T-helper 17 cell (primary cell): ENCODE measurements at regions not wholly inside any gene's neighbourhood (a gene's known extent, or its start where the extent isn't known, plus 50 kb on each side); places are given as distances from the start of the nearest gene placed in this dataset.

Experiments used
- ATAC-seq: fragments of 150-1000 bp; cut with Tn5 transposase; 2 replicates; pipeline ENCODE4 v1.10.0; 2021; ENCODE audit warnings: mild to moderate bottlenecking, moderate library complexity
- DNase-seq, 3 donors: peaks; one replicate each; pipeline versions ENCODE4 v3.0.0 to v3.0.0-alpha.2; 2020 to 2021
- H3K9me3 ChIP-seq: one replicate; pipeline ENCODE4 v1.7.0; 2013; ENCODE audit warnings: low read length, mild to moderate bottlenecking; ENCODE audit not compliant: control insufficient read depth, poor library complexity, severe bottlenecking
- H3K27ac Mint-ChIP-seq: one replicate; pipeline ENCODE4 v1.8.0; 2022; ENCODE audit warnings: mild to moderate bottlenecking, moderate library complexity, mixed read lengths
- H3K27me3 Mint-ChIP-seq: one replicate; pipeline ENCODE4 v1.8.0; 2022; ENCODE audit warnings: mixed read lengths
- H3K36me3 Mint-ChIP-seq: one replicate; pipeline ENCODE4 v1.8.0; 2022; ENCODE audit warnings: low read depth, mixed read lengths
- H3K4me1 Mint-ChIP-seq: one replicate; pipeline ENCODE4 v1.8.0; 2022; ENCODE audit warnings: mild to moderate bottlenecking, mixed read lengths
- H3K4me3 Mint-ChIP-seq: one replicate; pipeline ENCODE4 v1.8.0; 2022; ENCODE audit warnings: mild to moderate bottlenecking, moderate library complexity, mixed read lengths

DNA sequence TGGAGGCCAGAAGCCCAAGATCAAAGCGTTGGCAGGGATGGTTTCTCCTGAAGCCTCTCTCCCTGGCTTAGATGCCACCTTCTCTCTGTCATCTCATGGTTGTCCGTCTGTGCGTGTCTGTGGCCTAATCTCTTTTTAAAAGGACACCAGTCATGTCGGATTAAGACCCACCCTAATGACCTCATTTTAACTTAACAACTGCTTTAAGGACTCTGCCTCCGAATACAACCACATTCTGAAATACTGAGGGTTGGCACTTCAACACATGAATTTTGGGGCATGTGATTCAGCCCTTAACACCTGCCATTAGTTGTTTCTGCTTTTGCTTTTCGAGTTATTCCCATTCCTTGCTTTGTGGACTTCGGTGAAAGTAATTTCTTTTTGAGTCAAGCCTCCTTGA, 97.8 kb upstream of the SMIM21 start:
- no peak overlapping the region for H3K4me3 Mint-ChIP-seq
- H3K9me3 ChIP-seq = no peaks in the 10 kb centered on the region
- H3K27ac Mint-ChIP-seq = no peak overlapping the region
- no peaks in the 10 kb centered on the region for H3K36me3 Mint-ChIP-seq
- peaks cover 3% of the 10 kb centered on the region for H3K4me1 Mint-ChIP-seq
- peaks cover 41% of the 10 kb centered on the region for H3K27me3 Mint-ChIP-seq
- ATAC-seq = no peak
- DNase-seq = no peak

DNA sequence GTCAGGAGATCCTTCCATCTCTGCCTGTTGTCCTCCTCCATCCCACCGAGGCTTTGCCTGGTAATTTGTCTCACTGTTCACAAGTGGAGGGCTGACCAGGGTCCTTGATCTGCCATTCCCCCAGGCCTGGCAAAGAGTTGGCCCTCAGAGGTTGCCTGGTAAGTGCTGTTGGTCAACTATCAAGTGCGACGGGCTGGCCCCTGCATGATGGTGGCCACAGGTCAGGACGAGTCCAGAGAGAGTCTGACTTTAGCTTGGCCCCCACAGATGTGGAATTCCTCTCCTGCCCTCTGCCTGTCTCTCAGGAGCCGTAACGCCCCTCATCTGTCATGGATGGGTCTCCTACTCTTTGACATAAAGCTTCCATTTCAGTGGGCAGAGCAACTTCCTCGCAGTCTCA, 97.3 kb upstream of the SMIM21 start:
- Mint-ChIP-seq H3K27ac (no peak overlapping the region), H3K36me3 (no peaks in the 10 kb centered on the region), H3K27me3 (peaks cover 41% of the 10 kb centered on the region), H3K4me1 (peaks cover 3% of the 10 kb centered on the region), H3K4me3 (no peak overlapping the region)
- ATAC-seq (no peak), DNase-seq (no peak)
- H3K9me3 ChIP-seq = no peaks in the 10 kb centered on the region

DNA sequence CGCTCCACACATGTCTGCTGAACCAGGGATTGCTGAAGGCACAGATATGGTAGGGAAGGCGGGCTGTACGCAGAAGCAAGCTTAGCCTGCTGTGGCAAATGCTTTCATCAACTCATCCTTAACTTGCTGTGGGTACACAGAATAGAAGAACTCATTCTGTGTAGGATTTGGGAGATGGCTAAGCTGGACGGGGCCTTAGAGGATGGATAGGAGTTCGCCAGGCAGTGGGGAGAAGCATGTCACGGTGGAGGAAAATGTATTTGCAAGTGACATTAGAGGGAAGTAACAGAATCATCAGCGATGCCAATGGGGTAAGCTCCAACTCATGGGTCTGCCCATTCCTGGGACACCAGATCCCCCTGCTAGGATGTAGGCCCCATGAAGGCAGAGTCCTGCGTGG, 96.7 kb upstream of the SMIM21 start:
- Mint-ChIP-seq H3K36me3 (no peaks in the 10 kb centered on the region), H3K27me3 (peaks cover 41% of the 10 kb centered on the region), H3K4me3 (no peak overlapping the region), H3K4me1 (peaks cover 3% of the 10 kb centered on the region), H3K27ac (no peak overlapping the region)
- DNase-seq = no peak
- no peak for ATAC-seq
- no peaks in the 10 kb centered on the region for H3K9me3 ChIP-seq

DNA sequence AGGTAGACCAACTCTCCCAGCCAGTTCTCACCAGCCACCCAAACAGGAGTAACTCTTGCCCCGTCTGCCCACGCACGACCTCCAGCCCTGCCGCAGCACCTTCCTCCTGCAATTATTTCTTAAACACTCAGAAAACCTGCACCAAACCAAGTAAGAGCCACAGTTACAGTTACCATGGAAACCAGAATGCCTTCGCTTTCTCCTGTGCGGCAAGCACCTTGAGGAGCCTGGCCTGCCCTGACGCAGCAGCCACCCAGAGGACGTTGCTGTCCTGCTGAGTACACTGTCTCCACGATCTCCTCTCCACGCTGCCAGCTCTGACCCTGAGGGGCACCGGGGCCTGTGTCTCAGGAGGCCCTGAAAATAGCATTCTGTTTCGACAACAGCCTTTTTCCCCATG, 94.3 kb upstream of the SMIM21 start:
- no peaks in the 10 kb centered on the region for H3K36me3 Mint-ChIP-seq

DNA sequence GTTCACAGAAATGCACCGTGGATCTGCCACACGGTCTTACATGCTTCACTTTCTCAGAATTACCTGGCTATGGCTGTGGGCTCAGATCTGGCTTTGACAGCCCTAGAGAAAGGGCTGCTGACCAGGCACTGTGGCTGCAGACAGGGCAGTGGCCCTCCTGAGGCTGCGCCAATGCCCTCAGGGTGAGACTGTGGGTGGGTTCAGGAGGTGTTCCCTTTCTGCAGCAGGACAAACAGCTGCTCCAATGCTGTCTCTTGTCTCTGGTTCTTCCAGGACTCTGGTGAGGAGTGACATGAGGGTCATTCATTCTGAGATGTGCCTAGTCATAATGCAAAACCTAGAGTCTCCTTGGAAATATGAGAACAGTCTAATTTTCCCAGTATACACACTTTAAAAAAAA, 90.5 kb upstream of the SMIM21 start:
- no peak overlapping the region for H3K4me3 Mint-ChIP-seq
- H3K9me3 ChIP-seq = no peaks in the 10 kb centered on the region
- ATAC-seq = no peak
- H3K4me1 Mint-ChIP-seq = no peaks in the 10 kb centered on the region
- H3K36me3 Mint-ChIP-seq = no peaks in the 10 kb centered on the region
- H3K27me3 Mint-ChIP-seq = peaks cover 7% of the 10 kb centered on the region
- no peak for DNase-seq
- H3K27ac Mint-ChIP-seq = no peak overlapping the region

More for the DNA sequence above, 94.3 kb upstream of the SMIM21 start:
- no peak overlapping the region for H3K4me3 Mint-ChIP-seq
- H3K4me1 Mint-ChIP-seq = no peaks in the 10 kb centered on the region
- ATAC-seq (no peak), DNase-seq (no peak)
- no peak overlapping the region for H3K27ac Mint-ChIP-seq
- no peaks in the 10 kb centered on the region for H3K9me3 ChIP-seq
- H3K27me3 Mint-ChIP-seq = peaks cover 23% of the 10 kb centered on the region

DNA sequence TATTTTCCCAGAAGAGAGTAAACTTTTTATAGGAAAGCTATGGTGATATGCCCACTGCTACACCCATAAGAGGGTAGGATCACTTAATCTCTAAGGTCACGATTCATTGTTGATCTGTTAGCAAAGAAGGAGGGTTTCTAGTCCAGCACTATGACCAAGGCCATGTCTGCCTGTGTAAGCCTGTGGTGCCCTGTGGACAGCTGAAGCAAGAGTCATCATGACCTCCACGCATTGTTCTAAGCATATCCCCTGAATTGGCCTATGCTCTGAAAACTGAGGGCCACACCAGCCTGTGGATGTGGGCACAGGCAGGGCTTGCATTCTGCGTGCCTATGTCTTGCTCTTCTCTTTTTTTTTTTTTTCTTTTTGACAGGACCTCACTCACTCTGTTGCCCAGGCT, 89.8 kb upstream of the SMIM21 start:
- H3K27me3 Mint-ChIP-seq = peaks cover 7% of the 10 kb centered on the region
- no peak for DNase-seq
- H3K9me3 ChIP-seq = no peaks in the 10 kb centered on the region
- H3K36me3 Mint-ChIP-seq = no peaks in the 10 kb centered on the region
- ATAC-seq = no peak
- no peak overlapping the region for H3K4me3 Mint-ChIP-seq
- no peak overlapping the region for H3K27ac Mint-ChIP-seq
- H3K4me1 Mint-ChIP-seq = no peaks in the 10 kb centered on the region

DNA sequence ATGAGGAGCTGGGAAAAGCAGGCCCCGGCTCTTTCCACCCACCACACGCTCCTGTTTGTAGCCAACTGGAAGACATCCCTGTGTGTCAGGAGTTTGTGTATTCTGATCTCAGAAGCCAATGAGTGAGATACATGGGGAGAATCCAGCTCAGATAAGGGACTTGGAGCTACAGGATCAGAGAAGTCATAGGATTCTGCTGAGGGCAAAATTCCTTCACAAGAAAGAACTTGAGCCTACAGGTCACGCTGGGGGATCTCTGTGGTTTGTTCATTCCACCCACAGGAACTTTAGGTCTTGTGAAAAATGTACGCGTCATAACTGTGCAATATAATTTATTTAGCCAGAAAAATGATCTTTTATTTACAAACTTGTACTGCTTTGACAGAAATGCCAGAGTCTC, 80.1 kb upstream of the SMIM21 start:
- DNase-seq (no peak), ATAC-seq (no peak)
- H3K9me3 ChIP-seq = no peaks in the 10 kb centered on the region
- H3K36me3 Mint-ChIP-seq = peaks cover 2% of the 10 kb centered on the region
- H3K4me3 Mint-ChIP-seq = no peak overlapping the region
- H3K4me1 Mint-ChIP-seq = no peaks in the 10 kb centered on the region
- peaks cover 55% of the 10 kb centered on the region for H3K27me3 Mint-ChIP-seq
- no peak overlapping the region for H3K27ac Mint-ChIP-seq

DNA sequence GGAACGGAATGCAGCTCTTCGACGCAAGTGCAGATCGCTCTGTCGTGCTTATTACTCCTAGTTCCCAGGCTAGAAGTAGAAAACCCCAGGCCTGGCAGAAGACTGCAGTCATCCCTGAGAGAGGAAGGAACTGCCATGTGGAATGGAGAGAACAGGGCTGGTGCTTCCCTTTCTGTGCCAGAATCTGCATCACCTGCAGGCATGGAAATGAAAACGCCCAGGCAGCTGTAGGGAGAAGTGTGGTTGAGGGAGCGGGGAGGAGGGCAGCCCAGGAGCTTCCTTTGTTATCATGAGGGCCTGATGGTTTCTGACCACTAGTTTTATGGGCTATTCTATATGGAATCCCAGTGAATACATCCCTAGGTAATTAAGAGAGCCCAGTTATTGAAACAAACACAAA, 79.4 kb upstream of the SMIM21 start:
- no peak for DNase-seq
- no peaks in the 10 kb centered on the region for H3K36me3 Mint-ChIP-seq
- no peaks in the 10 kb centered on the region for H3K9me3 ChIP-seq
- H3K27me3 Mint-ChIP-seq = peaks cover 60% of the 10 kb centered on the region
- no peak overlapping the region for H3K4me3 Mint-ChIP-seq
- H3K4me1 Mint-ChIP-seq = no peaks in the 10 kb centered on the region
- ATAC-seq = no peak
- no peak overlapping the region for H3K27ac Mint-ChIP-seq

DNA sequence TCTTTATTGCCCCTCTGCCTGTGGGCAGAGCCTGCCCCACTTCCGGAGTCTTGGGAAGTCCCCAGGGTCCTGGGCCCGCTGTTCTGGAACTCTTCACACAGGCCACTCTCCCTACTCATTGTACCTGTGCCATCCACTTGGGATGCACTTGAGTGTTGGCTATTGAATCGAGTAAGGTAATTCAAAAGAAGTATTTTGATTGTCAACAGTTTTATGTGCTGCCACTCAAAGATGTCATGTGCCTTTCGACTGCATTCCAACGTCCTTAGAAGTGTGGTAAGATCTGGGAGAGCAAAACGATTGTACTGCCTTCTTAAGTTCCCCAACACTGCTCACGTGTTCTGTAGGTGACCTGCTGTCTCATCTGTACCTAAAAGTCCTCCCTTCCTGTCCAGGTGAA, 77.0 kb upstream of the SMIM21 start:
- no peaks in the 10 kb centered on the region for H3K4me1 Mint-ChIP-seq
- DNase-seq (no peak), ATAC-seq (no peak)
- H3K27me3 Mint-ChIP-seq = peaks cover 66% of the 10 kb centered on the region
- no peak overlapping the region for H3K27ac Mint-ChIP-seq
- H3K4me3 Mint-ChIP-seq = no peak overlapping the region
- H3K9me3 ChIP-seq = no peaks in the 10 kb centered on the region
- no peaks in the 10 kb centered on the region for H3K36me3 Mint-ChIP-seq

DNA sequence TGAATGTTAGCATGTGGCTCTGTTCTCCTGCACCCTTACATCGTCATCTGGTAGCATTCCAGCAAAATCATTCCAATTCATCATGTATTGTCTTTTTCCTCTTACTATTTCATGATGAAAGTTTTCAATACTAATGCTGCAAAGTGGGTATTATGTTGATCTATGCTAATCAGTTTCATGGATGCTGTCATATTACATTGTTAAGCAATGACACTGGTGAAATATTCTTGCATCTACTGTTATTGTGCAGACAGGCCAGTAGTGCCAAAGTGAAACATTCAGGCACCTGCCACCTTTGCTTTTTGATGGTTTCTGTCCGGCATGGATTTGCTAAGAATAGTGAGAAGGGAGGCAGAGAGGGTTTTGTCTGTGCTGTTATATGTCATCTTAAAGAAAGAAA, 76.1 kb upstream of the SMIM21 start:
- H3K9me3 ChIP-seq = no peaks in the 10 kb centered on the region
- ATAC-seq = no peak
- DNase-seq = no peak
- H3K27me3 Mint-ChIP-seq = peaks cover 73% of the 10 kb centered on the region
- no peaks in the 10 kb centered on the region for H3K36me3 Mint-ChIP-seq
- no peaks in the 10 kb centered on the region for H3K4me1 Mint-ChIP-seq
- no peak overlapping the region for H3K27ac Mint-ChIP-seq
- no peak overlapping the region for H3K4me3 Mint-ChIP-seq

DNA sequence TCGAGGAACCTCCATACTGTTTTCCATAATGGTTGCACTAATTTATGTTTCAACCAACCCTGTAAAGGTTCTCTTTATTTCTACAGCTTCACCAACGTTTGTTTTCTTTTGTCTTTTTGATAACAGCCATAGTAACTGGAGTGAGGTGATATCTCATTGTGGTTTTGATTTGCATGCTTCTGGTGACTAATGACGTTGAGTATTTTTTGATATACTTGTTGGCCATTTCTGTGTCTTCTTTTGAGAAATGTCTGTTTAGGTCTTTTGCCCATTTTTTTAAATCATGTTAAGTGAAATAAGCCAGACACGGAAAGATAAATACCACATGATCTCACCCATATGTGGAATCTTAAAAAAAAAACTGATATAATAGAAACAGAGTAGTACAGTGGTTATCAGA, 74.8 kb upstream of the SMIM21 start:
- ATAC-seq (no peak), DNase-seq (no peak)
- Mint-ChIP-seq H3K27ac (no peak overlapping the region), H3K27me3 (peaks cover 72% of the 10 kb centered on the region), H3K4me3 (no peak overlapping the region), H3K4me1 (no peaks in the 10 kb centered on the region), H3K36me3 (no peaks in the 10 kb centered on the region)
- H3K9me3 ChIP-seq = no peaks in the 10 kb centered on the region

DNA sequence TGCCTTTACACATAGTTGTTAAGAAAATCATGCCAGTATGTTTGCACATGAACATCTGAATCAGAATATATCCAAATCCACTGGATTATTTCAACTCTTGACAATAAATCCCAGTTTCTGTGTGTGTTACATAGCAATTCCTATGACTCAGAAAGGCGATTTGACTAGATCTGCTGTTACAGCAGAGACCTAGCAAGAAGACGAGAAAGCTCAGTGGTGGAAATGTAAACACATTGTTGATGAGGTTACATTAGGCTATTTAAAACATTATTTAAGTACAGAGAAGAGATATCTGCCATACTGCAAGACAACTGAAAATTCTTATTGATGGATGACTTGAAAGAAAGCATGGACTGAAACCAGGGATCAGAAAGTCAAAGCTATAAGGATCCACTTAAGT, 73.0 kb upstream of the SMIM21 start:
- Mint-ChIP-seq H3K27ac (no peak overlapping the region), H3K4me1 (no peaks in the 10 kb centered on the region), H3K4me3 (no peak overlapping the region), H3K36me3 (no peaks in the 10 kb centered on the region), H3K27me3 (peaks cover 71% of the 10 kb centered on the region)
- no peak for DNase-seq
- no peak for ATAC-seq
- H3K9me3 ChIP-seq = no peaks in the 10 kb centered on the region

DNA sequence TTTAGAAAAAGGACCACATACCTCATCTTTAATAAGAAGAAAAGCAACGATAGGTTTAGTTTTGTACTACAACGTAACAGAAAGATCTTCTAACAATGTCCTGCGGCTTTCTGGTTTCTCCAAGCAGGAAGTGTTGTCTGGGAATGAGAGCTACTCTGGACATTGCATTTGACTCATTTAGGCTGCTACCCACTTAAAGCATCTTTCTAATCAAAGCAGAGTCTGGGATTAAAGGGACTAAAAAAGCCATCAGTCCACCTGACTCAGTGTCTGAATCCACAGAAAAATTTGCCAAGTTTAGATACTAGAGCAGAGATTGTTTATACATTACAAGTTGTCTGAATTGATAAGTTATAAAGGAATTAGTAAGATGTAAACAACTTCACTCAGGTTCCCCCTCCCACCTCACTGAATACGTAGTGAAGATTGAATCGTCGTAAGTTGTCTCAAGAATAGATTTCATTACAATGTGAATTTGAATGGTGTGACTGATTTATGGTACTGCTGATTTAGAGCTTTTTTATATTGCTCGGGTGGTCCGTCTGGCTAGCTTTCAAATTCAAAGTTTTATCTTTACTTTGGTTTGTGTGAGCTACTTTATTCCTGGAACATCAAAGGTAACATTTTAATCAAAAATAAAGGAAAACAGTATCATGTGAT, 70.2 kb upstream of the SMIM21 start:
- ATAC-seq (no peak), DNase-seq (no peak)
- H3K9me3 ChIP-seq = no peaks in the 10 kb centered on the region
- Mint-ChIP-seq H3K36me3 (no peaks in the 10 kb centered on the region), H3K4me1 (no peaks in the 10 kb centered on the region), H3K27ac (no peak overlapping the region), H3K27me3 (peaks cover 58% of the 10 kb centered on the region), H3K4me3 (no peak overlapping the region)

DNA sequence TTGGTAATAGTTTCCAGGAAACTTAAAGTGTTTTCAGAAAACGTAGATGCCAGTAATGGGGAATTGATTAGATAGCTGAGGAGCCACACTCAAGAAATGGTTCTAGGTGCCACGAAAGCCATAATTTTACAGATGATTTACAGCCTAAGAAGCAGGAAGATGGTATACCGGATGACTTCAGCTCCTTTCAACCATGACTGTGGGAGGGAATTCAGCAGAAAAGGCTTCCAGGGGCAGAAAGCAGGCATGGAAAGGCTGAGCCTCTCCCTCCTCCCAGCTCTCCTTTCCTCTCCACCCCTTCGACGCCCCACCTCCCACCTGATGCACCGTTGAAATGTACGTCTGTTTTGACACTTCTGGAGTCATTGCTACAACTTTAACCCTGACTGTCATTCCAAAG, 68.6 kb upstream of the SMIM21 start:
- no peaks in the 10 kb centered on the region for H3K36me3 Mint-ChIP-seq
- no peak overlapping the region for H3K27ac Mint-ChIP-seq
- H3K9me3 ChIP-seq = no peaks in the 10 kb centered on the region
- no peak for DNase-seq
- no peak for ATAC-seq
- H3K4me3 Mint-ChIP-seq = no peak overlapping the region
- peaks cover 4% of the 10 kb centered on the region for H3K4me1 Mint-ChIP-seq
- H3K27me3 Mint-ChIP-seq = peaks cover 64% of the 10 kb centered on the region
